GM23248 (cell line): ENCODE measurements at regions not wholly inside any gene's neighbourhood (a gene's known extent, or its start where the extent isn't known, plus 50 kb on each side); places are given as distances from the start of the nearest gene placed in this dataset.
"Not testable (repeated sequence)": the region's sequence is repeated elsewhere in the genome, so short reads cannot be mapped to it uniquely, and the experiment has no call there.

Source experiments
- DNase-seq: peaks from one replicate; pipeline ENCODE4 v3.0.0-alpha.2; 2015
- H2AFZ ChIP-seq: fragments of 200-600 bp; sonication (generic); 2 replicates; pipeline ENCODE4 v1.6.1; 2016; ENCODE audit warnings: antibody characterized with exemption
- H3F3A ChIP-seq: fragments of 200-600 bp; sonication (generic); 2 replicates; pipeline ENCODE4 v1.6.1; 2016; ENCODE audit warnings: mild to moderate bottlenecking, antibody characterized with exemption, mixed run types; ENCODE audit not compliant: insufficient read depth
- H3K27ac ChIP-seq: fragments of 200-600 bp; sonication (generic); 2 replicates; pipeline ENCODE4 v1.5.1; 2016; ENCODE audit warnings: mild to moderate bottlenecking
- H3K27me3 ChIP-seq: fragments of 200-600 bp; sonication (generic); replicated peaks from 2 replicates; pipeline ENCODE4 v1.6.1; 2016; ENCODE audit warnings: mild to moderate bottlenecking; ENCODE audit not compliant: insufficient read depth
- H3K36me3 ChIP-seq: fragments of 200-600 bp; sonication (generic); 2 replicates; pipeline ENCODE4 v1.6.1; 2016; ENCODE audit warnings: low read depth, mild to moderate bottlenecking
- H3K4me1 ChIP-seq: fragments of 200-600 bp; sonication (generic); 2 replicates; pipeline ENCODE4 v1.6.1; 2016; ENCODE audit warnings: mild to moderate bottlenecking; ENCODE audit not compliant: insufficient read depth
- H3K4me2 ChIP-seq: fragments of 200-600 bp; sonication (generic); one replicate; pipeline ENCODE4 v1.6.1; 2016; ENCODE audit warnings: mild to moderate bottlenecking; ENCODE audit not compliant: unreplicated experiment
- H3K4me3 ChIP-seq: fragments of 200-600 bp; sonication (generic); 2 replicates; pipeline ENCODE4 v1.5.1; 2016; ENCODE audit warnings: mild to moderate bottlenecking
- H3K79me2 ChIP-seq: fragments of 200-600 bp; sonication (generic); 2 replicates; pipeline ENCODE4 v1.6.1; 2016; ENCODE audit warnings: mild to moderate bottlenecking; ENCODE audit not compliant: insufficient read depth
- H3K9ac ChIP-seq: fragments of 200-600 bp; sonication (generic); 2 replicates; pipeline ENCODE4 v1.6.1; 2016; ENCODE audit warnings: mild to moderate bottlenecking
- H3K9me2 ChIP-seq: fragments of 200-600 bp; sonication (generic); 2 replicates; pipeline ENCODE4 v1.6.1; 2016; ENCODE audit warnings: mixed run types, mild to moderate bottlenecking, moderate library complexity; ENCODE audit not compliant: insufficient read depth
- H3K9me3 ChIP-seq: fragments of 200-600 bp; sonication (generic); one replicate; pipeline ENCODE4 v1.6.1; 2017; ENCODE audit warnings: low read depth
- H4K20me1 ChIP-seq: fragments of 200-600 bp; sonication (generic); 2 replicates; pipeline ENCODE4 v1.6.0; 2016; ENCODE audit not compliant: insufficient read depth
- EZH2 ChIP-seq: fragments of 200-600 bp; sonication (generic); IDR thresholded peaks from 2 replicates; pipeline ENCODE4 v1.6.1; 2018; ENCODE audit warnings: antibody characterized with exemption, mild to moderate bottlenecking; ENCODE audit not compliant: insufficient read depth, poor library complexity, severe bottlenecking
- EZH2phosphoT487 ChIP-seq: fragments of 200-600 bp; sonication (generic); IDR thresholded peaks from 2 replicates; pipeline ENCODE4 v1.6.1; 2018; ENCODE audit warnings: antibody characterized with exemption, moderate library complexity, mild to moderate bottlenecking, low read depth; ENCODE audit not compliant: insufficient read depth
- WGBS, 2 experiments: methylation state at CpG; one replicate each; pipeline ENCODE4 v1.1.6; 2015 to 2017; ENCODE audit warnings: low lambda C conversion rate in 2 of 2, low coverage in 1 of 2; ENCODE audit errors: missing lambda C conversion rate in 2 of 2; 5-methylcytosine and 5-hydroxymethylcytosine counted together
- in situ Hi-C: fragments of 300-500 bp; cut with MboI; formaldehyde crosslinking; loops from 2 replicates; pipeline ENCODE4 v1.15.0; 2020

- no peaks in the 10 kb centered on the region for H3K79me2 ChIP-seq
- H3F3A ChIP-seq, result no peaks in the 10 kb centered on the region
- no peak overlapping the region for H3K4me2 ChIP-seq
- no peak overlapping the region for H3K4me3 ChIP-seq
- H2AFZ ChIP-seq, result no peak overlapping the region
- no peak overlapping the region for H3K9ac ChIP-seq
- no peak for DNase-seq
- H3K9me2 ChIP-seq, result no peaks in the 10 kb centered on the region
- in situ Hi-C loops, result no loop called here
- TF ChIP-seq EZH2phosphoT487, result no peak
- no peak for TF ChIP-seq EZH2
- 0% methylated on average over 1 of the region's 1 CpG for WGBS, 2 experiments
- H3K4me1 ChIP-seq, result no peaks in the 10 kb centered on the region
- H3K27me3 ChIP-seq, result no peaks in the 10 kb centered on the region
- no peak overlapping the region for H3K27ac ChIP-seq
- H3K9me3 ChIP-seq, result no peaks in the 10 kb centered on the region
- H4K20me1 ChIP-seq, result no peaks in the 10 kb centered on the region
- H3K36me3 ChIP-seq, result no peaks in the 10 kb centered on the region
These were observed 770.8 kb downstream of the ANKRD7 start for GRCh38 chr7:118995350-118995749.

- Histone ChIP-seq H2AFZ (no peak overlapping the region), H3K9me3 (peaks cover 9% of the 10 kb centered on the region), H3K4me3 (no peak overlapping the region), H3K9me2 (no peaks in the 10 kb centered on the region), H3K27ac (no peak overlapping the region), H3K4me1 (no peaks in the 10 kb centered on the region), H3K27me3 (no peaks in the 10 kb centered on the region), H3K9ac (no peak overlapping the region), H3K36me3 (no peaks in the 10 kb centered on the region), H4K20me1 (no peaks in the 10 kb centered on the region), H3F3A (no peaks in the 10 kb centered on the region), H3K4me2 (no peak overlapping the region), H3K79me2 (no peaks in the 10 kb centered on the region)
- TF ChIP-seq EZH2 (no peak), EZH2phosphoT487 (no peak)
- DNase-seq, result no peak
- in situ Hi-C loops, result no loop called here
These were observed 782.7 kb downstream of the ANKRD7 start for GRCh38 chr7:119007236-119007635.

GRCh38 chr7:119010635-119011034 is 786.1 kb downstream of the ANKRD7 start:
- Histone ChIP-seq H3K9ac (no peak overlapping the region), H2AFZ (no peak overlapping the region), H3K79me2 (no peaks in the 10 kb centered on the region), H4K20me1 (no peaks in the 10 kb centered on the region), H3K4me3 (no peak overlapping the region), H3K27me3 (no peaks in the 10 kb centered on the region), H3K9me2 (no peaks in the 10 kb centered on the region), H3K9me3 (peaks cover 3% of the 10 kb centered on the region), H3F3A (no peaks in the 10 kb centered on the region), H3K4me2 (no peak overlapping the region), H3K4me1 (no peaks in the 10 kb centered on the region), H3K36me3 (no peaks in the 10 kb centered on the region), H3K27ac (no peak overlapping the region)
- in situ Hi-C loops, result no loop called here
- TF ChIP-seq EZH2phosphoT487 (no peak), EZH2 (no peak)
- 0% methylated on average over 1 of the region's 1 CpG for WGBS, 2 experiments
- no peak for DNase-seq

- H3K9me3 ChIP-seq, result peaks cover 2% of the 10 kb centered on the region
- no peak for DNase-seq
- H3K9ac ChIP-seq, result no peak overlapping the region
- WGBS, 2 experiments, result 37 to 42% methylated on average over 2 of the region's 2 CpGs
- H3K4me1 ChIP-seq, result no peaks in the 10 kb centered on the region
- no peaks in the 10 kb centered on the region for H4K20me1 ChIP-seq
- H3K27ac ChIP-seq, result no peak overlapping the region
- in situ Hi-C loops, result no loop called here
- no peak overlapping the region for H2AFZ ChIP-seq
- no peaks in the 10 kb centered on the region for H3K9me2 ChIP-seq
- no peak overlapping the region for H3K4me2 ChIP-seq
- H3K79me2 ChIP-seq, result no peaks in the 10 kb centered on the region
- TF ChIP-seq EZH2phosphoT487 (no peak), EZH2 (no peak)
- H3K27me3 ChIP-seq, result no peaks in the 10 kb centered on the region
- H3F3A ChIP-seq, result no peaks in the 10 kb centered on the region
- H3K4me3 ChIP-seq, result no peak overlapping the region
- H3K36me3 ChIP-seq, result no peaks in the 10 kb centered on the region
These were observed 801.9 kb downstream of the ANKRD7 start for GRCh38 chr7:119026391-119026790.

GRCh38 chr7:119028736-119029135 is 804.2 kb downstream of the ANKRD7 start:
- Histone ChIP-seq H3K9me3 (peaks cover 2% of the 10 kb centered on the region), H2AFZ (no peak overlapping the region), H3K4me1 (no peaks in the 10 kb centered on the region), H3K4me2 (no peak overlapping the region), H3K36me3 (no peaks in the 10 kb centered on the region), H3K4me3 (no peak overlapping the region), H4K20me1 (no peaks in the 10 kb centered on the region), H3K27me3 (no peaks in the 10 kb centered on the region), H3F3A (no peaks in the 10 kb centered on the region), H3K9me2 (no peaks in the 10 kb centered on the region), H3K79me2 (no peaks in the 10 kb centered on the region), H3K9ac (no peak overlapping the region), H3K27ac (no peak overlapping the region)
- DNase-seq, result no peak
- in situ Hi-C loops, result no loop called here
- 0% methylated on average over 1 of the region's 1 CpG for WGBS, 2 experiments
- TF ChIP-seq EZH2, result no peak
- no peak for TF ChIP-seq EZH2phosphoT487

GRCh38 chr7:119032136-119032535 is 807.6 kb downstream of the ANKRD7 start:
- H3K27me3 ChIP-seq, H3K9me3 ChIP-seq, H3F3A ChIP-seq, H3K27ac ChIP-seq, H3K4me2 ChIP-seq, H2AFZ ChIP-seq, H4K20me1 ChIP-seq, DNase-seq, H3K9me2 ChIP-seq, in situ Hi-C loops, H3K79me2 ChIP-seq, H3K36me3 ChIP-seq, H3K4me1 ChIP-seq, H3K9ac ChIP-seq, H3K4me3 ChIP-seq: not testable (repeated sequence)
- 28 to 39% methylated on average over 4 of the region's 4 CpGs for WGBS, 2 experiments
